Gastroesophageal sphincter (tissue), 4 donors: ENCODE measurements at regions not wholly inside any gene's neighbourhood (a gene's known extent, or its start where the extent isn't known, plus 50 kb on each side); places are given as distances from the start of the nearest gene placed in this dataset.
"Not testable (repeated sequence)": the region's sequence is repeated elsewhere in the genome, so short reads cannot be mapped to it uniquely, and the experiment has no call there.

Experiments used
- ATAC-seq: fragments of 150-250 bp; one replicate; pipeline ENCODE4 v1.9.1; 2016; ENCODE audit warnings: mild to moderate bottlenecking, moderate library complexity
- H3K27ac ChIP-seq, 4 donors: fragments of 200-600 bp; sonication (generic) in 3 of 4; 1 replicate in 3 of 4; 2 replicates in 1 of 4; pipeline ENCODE4 v1.5.1; 2016 to 2019
- H3K27me3 ChIP-seq: fragments of 200-600 bp; sonication (generic); one replicate; pipeline ENCODE4 v1.5.1; 2019
- H3K36me3 ChIP-seq, 2 donors: fragments of 200-600 bp; sonication (generic); one replicate each; pipeline ENCODE4 v1.5.1; 2019; ENCODE audit warnings: control low read depth in 1 of 2
- H3K4me1 ChIP-seq, 3 donors: fragments of 200-600 bp; sonication (generic); 1 replicate in 2 of 3; 2 replicates in 1 of 3; pipeline ENCODE4 v1.5.1; 2016 to 2019; ENCODE audit warnings: control low read depth in 2 of 3
- H3K4me3 ChIP-seq, 2 donors: fragments of 200-600 bp; sonication (generic); one replicate each; pipeline ENCODE4 v1.5.1; 2019; ENCODE audit warnings: mild to moderate bottlenecking in 1 of 2, moderate library complexity in 1 of 2
- H3K9me3 ChIP-seq, 3 donors: fragments of 200-600 bp; sonication (generic); one replicate each; pipeline ENCODE4 v1.5.1; 2017 to 2019; ENCODE audit warnings: control low read depth in 2 of 3
- CTCF ChIP-seq, 4 experiments: fragments of 200-600 bp in 2 of 4; fragments of 450-650 bp in 2 of 4; sonication (generic) in 1 of 4; IDR thresholded peaks; one replicate each; pipeline ENCODE4 v1.5.1; 2017 to 2019; ENCODE audit warnings: antibody characterized with exemption in 4 of 4, mild to moderate bottlenecking in 2 of 4, moderate library complexity in 2 of 4
- EP300 ChIP-seq: sonication (generic); formaldehyde crosslinking; IDR thresholded peaks from one replicate; pipeline ENCODE4 v1.6.1; 2017; ENCODE audit warnings: antibody characterized with exemption, mild to moderate bottlenecking
- POLR2A ChIP-seq, 2 donors: fragments of 450-650 bp; IDR thresholded peaks; one replicate each; pipeline ENCODE4 v1.6.1; 2017; ENCODE audit warnings: antibody characterized with exemption in 2 of 2, mild to moderate bottlenecking in 2 of 2, moderate library complexity in 1 of 2
- POLR2AphosphoS5 ChIP-seq: sonication (generic); formaldehyde crosslinking; IDR thresholded peaks from one replicate; pipeline ENCODE4 v1.6.1; 2017; ENCODE audit warnings: antibody characterized with exemption
- WGBS, 2 donors: methylation state at CpG; one replicate each; pipeline ENCODE4 v1.1.5; 2018; ENCODE audit warnings: low coverage in 1 of 2; 5-methylcytosine and 5-hydroxymethylcytosine counted together

GRCh38 chr1:157431751-157432150, 120.6 kb downstream of the FCRL5 start:
- ATAC-seq: no peak

GRCh38 chr1:157429601-157430240, 122.6 kb downstream of the FCRL5 start:
- no peaks in the 10 kb centered on the region for H3K27me3 ChIP-seq
- H3K4me3 ChIP-seq: no peak overlapping the region
- H3K27ac ChIP-seq: no peak overlapping the region
- TF ChIP-seq EP300 (no peak), POLR2AphosphoS5 (no peak), CTCF (IDR thresholded peaks at IDR 0.05) (no peak), POLR2A (IDR thresholded peaks at IDR 0.05) (no peak)
- H3K9me3 ChIP-seq: no peaks in the 10 kb centered on the region
- no peak for ATAC-seq
- WGBS, 2 donors: 54 to 87% methylated on average over 3 of the region's 5 CpGs
- no peaks in the 10 kb centered on the region for H3K4me1 ChIP-seq
- H3K36me3 ChIP-seq: no peaks in the 10 kb centered on the region

More at GRCh38 chr1:157431751-157432150, 120.6 kb downstream of the FCRL5 start:
- Histone ChIP-seq H3K27ac (no peak overlapping the region), H3K4me3 (no peak overlapping the region), H3K4me1 (no peaks in the 10 kb centered on the region), H3K27me3 (no peaks in the 10 kb centered on the region), H3K9me3 (no peaks in the 10 kb centered on the region), H3K36me3 (no peaks in the 10 kb centered on the region)
- WGBS, 2 donors: 91% methylated on average over 3 to 5 of the region's 5 CpGs
- TF ChIP-seq CTCF (IDR thresholded peaks at IDR 0.05): no peak
- TF ChIP-seq EP300: no peak
- no peak for TF ChIP-seq POLR2A (IDR thresholded peaks at IDR 0.05)
- no peak for TF ChIP-seq POLR2AphosphoS5

GRCh38 chr1:157423764-157424163, 128.6 kb downstream of the FCRL5 start:
- H3K4me1 ChIP-seq, H3K27ac ChIP-seq, ATAC-seq, H3K36me3 ChIP-seq, H3K27me3 ChIP-seq, H3K4me3 ChIP-seq: not testable (repeated sequence)
- H3K9me3 ChIP-seq: peaks cover 0 to 14% (median 0%) of the 10 kb centered on the region in 3 donors
- WGBS, 2 donors: 100% methylated on average over 1 of the region's 1 CpG; no CpG with 5 or more reads in 1 of the 2 donors

GRCh38 chr1:157419845-157420542, 132.3 kb downstream of the FCRL5 start:
- Histone ChIP-seq H3K4me1 (no peaks in the 10 kb centered on the region), H3K27me3 (no peaks in the 10 kb centered on the region), H3K27ac (no peak overlapping the region), H3K9me3 (peaks cover 0 to 14% (median 0%) of the 10 kb centered on the region in 3 donors), H3K4me3 (no peak overlapping the region), H3K36me3 (no peaks in the 10 kb centered on the region)
- TF ChIP-seq CTCF (IDR thresholded peaks at IDR 0.05) (no peak), POLR2AphosphoS5 (no peak)
- no peak for ATAC-seq
- 88 to 95% methylated on average over 3 to 6 of the region's 6 CpGs for WGBS, 2 donors

- H3K4me3 ChIP-seq: no peak overlapping the region
- H3K9me3 ChIP-seq: peaks cover 0 to 9% (median 0%) of the 10 kb centered on the region in 3 donors
- no peaks in the 10 kb centered on the region for H3K4me1 ChIP-seq
- WGBS, 2 donors: 79 to 100% methylated on average over 1 to 3 of the region's 3 CpGs
- no peak for TF ChIP-seq POLR2AphosphoS5
- no peak for TF ChIP-seq POLR2A (IDR thresholded peaks at IDR 0.05)
- TF ChIP-seq EP300: no peak
- TF ChIP-seq CTCF (IDR thresholded peaks at IDR 0.05): no peak
- no peak for ATAC-seq
- H3K27ac ChIP-seq: no peak overlapping the region
- no peaks in the 10 kb centered on the region for H3K36me3 ChIP-seq
- no peaks in the 10 kb centered on the region for H3K27me3 ChIP-seq
Measured at GRCh38 chr1:157418659-157419058, 133.7 kb downstream of the FCRL5 start.
